MM.1S (cell line): ENCODE measurements at regions not wholly inside any gene's neighbourhood (a gene's known extent, or its start where the extent isn't known, plus 50 kb on each side); places are given as distances from the start of the nearest gene placed in this dataset.

Experiments used
- CTCF ChIP-seq: fragments of 300-600 bp; sonication (generic); IDR thresholded peaks from 2 replicates; pipeline ENCODE4 v1.5.1; 2016; ENCODE audit warnings: antibody characterized with exemption, low read length, mixed read lengths
- EZH2 ChIP-seq: fragments of 300-600 bp; sonication (generic); optimal IDR thresholded peaks from 2 replicates; pipeline ENCODE3; 2017; ENCODE audit warnings: low read depth, mild to moderate bottlenecking, antibody characterized with exemption, low read length, mixed read lengths
- EZH2phosphoT487 ChIP-seq: fragments of 300-600 bp; sonication (generic); IDR thresholded peaks from 2 replicates; pipeline ENCODE4 v1.6.1; 2018; ENCODE audit warnings: antibody characterized with exemption, low read length

GRCh38 chr2:160581035-160581434 is 87.4 kb upstream of the RBMS1 start:
- TF ChIP-seq CTCF = no peak
- TF ChIP-seq EZH2 = no peak
- TF ChIP-seq EZH2phosphoT487 = no peak
